IPS-NIHi7 (cell line): ENCODE measurements at regions not wholly inside any gene's neighbourhood (a gene's known extent, or its start where the extent isn't known, plus 50 kb on each side); places are given as distances from the start of the nearest gene placed in this dataset.
A peak's percentile ranks its signal among the peaks of the same experiment; 100 is the strongest.
"Not testable (repeated sequence)": the region's sequence is repeated elsewhere in the genome, so short reads cannot be mapped to it uniquely, and the experiment has no call there.

Experiments
- DNase-seq: peaks from one replicate; pipeline ENCODE4 v3.0.0; 2012; ENCODE audit warnings: mixed read lengths; ENCODE audit errors: extremely low spot score

GRCh38 chr20:7159903-7160302 is 392.4 kb downstream of the BMP2 start:
- no peak for DNase-seq

DNA sequence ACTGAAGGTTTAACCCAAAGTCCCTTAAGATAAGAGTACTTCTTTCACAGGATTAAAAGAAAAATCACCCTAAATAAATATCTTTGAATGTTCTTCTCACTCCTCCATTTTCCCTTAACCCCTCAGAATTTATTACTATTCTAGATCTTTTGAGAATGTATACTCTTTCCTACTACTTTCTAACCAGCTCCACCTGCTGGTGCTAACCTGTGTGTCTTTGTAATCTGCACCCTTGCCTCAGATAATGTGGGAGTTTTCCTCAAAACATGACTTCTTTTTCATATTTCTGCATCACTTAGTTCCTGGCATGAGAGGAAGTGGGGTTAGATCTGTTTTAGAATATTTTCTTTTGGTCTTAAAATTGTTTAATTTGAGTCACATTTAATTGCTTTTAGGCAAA is 394.2 kb downstream of the BMP2 start:
- peak; percentile 26 for DNase-seq

GRCh38 chr20:7171911-7172310 is 404.4 kb downstream of the BMP2 start:
- DNase-seq = no peak

DNA sequence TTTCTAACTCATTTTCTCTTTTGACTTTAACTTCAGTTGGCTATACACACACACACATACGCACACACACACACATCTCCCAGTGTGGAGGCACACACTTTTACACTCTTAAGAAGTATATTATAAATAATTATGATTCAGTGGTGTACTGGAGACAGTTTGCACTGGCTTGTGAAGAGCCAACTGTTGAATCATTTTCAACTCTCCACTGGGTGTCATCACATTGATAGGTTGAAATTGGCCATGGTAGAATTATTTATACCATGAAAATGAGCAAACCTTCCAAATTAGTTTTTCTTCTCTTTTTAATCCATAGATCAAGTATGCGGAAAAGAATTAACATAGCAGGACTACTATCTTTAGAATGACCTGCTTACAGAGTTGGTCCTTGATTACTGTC is 407.1 kb downstream of the BMP2 start:
- DNase-seq = no peak

- not testable (repeated sequence) for DNase-seq
Measured at GRCh38 chr20:7175827-7176226, 408.3 kb downstream of the BMP2 start.

DNA sequence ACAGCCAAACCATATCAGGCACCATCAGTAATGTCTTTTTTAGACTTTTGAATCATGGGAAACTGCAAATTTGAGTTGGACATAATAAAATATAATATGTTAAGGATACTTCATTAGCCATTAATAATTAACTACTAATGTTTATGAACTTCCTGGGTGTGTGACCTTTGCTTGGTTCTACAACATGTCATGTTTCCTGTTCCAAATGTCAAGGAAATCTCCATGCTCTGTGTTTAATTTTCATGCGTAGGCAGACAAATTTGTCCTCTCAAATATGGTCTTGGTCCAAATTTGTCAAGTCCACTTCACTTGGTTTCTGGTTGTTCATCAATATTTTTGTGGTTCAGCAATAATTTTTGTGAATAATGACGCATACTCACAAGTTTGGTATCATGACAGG is 410.5 kb downstream of the BMP2 start:
- no peak for DNase-seq

GRCh38 chr20:7180256-7181045 is 413.0 kb downstream of the BMP2 start:
- no peak for DNase-seq

- DNase-seq = no peak
Measured at GRCh38 chr20:7189231-7189630, 421.7 kb downstream of the BMP2 start.

DNA sequence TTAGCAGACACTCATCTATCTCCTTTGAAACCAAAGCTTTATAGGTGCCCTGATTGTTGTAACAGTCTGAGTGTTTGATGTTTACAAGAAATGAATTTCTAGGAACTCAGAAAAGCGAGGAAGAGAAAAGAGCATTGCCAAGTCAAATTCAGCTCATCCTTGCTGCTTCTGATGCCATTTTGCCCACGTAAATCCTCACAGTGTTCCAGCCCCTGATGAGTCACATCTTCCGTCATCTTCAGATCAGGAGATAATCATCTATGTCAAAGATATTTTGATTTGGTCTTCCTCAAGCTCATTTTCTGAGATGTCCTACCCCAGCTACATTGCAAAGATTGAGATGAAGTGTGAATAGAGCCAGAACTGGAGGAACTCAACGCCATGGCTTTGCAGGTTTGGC is 426.2 kb downstream of the BMP2 start:
- no peak for DNase-seq

DNA sequence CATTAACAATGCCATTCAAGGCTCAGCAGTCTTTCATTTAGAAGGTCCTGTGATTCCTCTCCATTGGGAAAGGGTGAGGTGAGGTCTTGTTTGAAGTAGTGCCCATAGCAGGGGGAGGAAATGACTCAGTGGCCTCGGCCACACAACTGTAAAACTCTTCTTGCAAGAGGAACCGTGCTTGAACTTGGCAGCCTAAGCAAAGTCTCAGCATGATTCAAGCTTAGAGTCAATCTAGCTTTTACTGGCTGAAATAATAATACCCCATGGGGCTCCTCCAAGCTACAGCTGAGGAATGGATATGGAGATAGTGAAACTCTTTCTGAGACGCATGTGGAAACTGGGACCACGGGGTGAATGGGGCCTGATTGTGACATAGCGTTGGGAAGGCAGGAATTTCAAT is 428.2 kb downstream of the BMP2 start:
- no peak for DNase-seq

GRCh38 chr20:7196481-7196880 is 429.0 kb downstream of the BMP2 start:
- DNase-seq = no peak

- no peak for DNase-seq
Measured at GRCh38 chr20:7199861-7200260, 432.4 kb downstream of the BMP2 start.

- no peak for DNase-seq
Measured at GRCh38 chr20:7207186-7207798, 439.8 kb downstream of the BMP2 start.

GRCh38 chr20:7210910-7211309 is 443.4 kb downstream of the BMP2 start:
- DNase-seq = no peak

GRCh38 chr20:7214081-7214740 is 446.7 kb downstream of the BMP2 start:
- DNase-seq = peak; percentile 10

DNA sequence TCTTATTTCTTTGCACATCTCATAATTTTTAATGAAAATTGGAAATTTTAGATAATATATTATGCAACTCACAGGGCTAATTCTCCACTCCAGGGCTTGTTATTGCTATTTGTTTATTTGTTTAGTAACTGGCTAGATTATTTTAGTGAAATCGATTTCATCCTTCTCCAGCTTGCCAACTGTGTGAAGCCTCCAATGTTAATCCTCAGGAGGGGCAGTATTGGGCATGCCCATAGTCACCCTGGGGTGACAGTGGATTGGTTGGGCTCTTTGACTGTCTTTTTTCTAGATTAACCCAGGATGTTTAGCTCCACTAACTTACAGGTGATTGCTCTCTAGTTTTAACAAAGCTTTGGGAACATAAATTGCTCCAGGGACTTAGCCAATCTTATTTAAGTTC is 450.1 kb downstream of the BMP2 start:
- DNase-seq = no peak

DNA sequence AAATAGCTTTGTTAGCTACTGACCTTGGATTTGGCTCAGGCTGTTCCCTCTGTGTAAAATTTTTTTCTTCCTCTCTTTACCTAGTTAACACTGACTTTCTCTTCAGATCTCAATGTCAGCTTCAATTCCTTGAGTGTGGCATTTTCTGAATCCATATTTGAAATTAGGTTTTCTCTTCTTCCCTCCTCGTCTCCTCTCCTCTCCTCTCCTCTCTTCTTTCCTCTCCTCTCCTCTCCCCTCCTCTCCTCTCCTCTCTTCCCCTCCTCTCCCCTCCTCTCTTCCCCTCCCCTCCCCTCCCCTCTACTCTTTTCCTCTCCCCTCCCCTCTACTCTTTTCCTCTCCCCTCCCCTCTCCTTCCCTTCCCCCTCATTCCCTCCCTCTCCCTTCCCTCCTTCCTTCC is 453.3 kb downstream of the BMP2 start:
- DNase-seq = no peak

DNA sequence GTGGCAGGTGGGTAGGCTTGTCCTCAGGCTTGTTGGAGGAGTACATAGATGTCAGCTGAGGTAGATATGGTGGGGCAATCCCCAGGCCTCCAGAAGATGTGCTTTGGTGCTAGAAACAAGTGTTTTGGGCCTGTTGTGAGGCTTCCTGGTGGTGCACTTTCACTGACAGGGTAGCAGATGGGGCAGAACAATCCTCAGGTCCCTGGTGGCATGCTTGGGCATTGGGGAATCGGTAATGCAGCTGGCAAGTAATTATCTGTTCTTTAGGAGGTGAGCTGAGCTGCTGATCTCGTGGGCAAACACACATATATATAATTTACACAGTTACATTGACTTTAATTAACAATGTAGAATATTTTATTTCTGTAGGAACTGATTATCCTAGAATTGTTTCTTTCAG is 458.7 kb downstream of the BMP2 start:
- DNase-seq = no peak

DNA sequence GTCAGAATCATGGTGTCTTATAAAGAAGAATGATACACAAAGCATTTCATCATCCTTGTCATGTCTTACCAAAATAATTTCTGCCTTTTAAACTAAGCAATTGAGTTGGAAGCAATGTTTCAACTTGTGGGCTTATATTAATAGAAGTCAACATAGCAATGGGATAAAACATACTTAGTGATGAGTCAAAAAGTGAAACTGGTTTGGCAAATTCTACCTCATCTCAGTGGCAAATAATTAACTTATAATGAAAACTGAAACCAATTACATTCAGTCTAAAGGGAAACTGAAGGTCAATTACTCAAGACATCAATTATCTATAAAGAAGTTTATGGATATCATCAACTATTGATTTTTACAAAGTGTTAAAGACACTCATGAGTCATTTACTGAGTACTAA is 463.8 kb downstream of the BMP2 start:
- no peak for DNase-seq

DNA sequence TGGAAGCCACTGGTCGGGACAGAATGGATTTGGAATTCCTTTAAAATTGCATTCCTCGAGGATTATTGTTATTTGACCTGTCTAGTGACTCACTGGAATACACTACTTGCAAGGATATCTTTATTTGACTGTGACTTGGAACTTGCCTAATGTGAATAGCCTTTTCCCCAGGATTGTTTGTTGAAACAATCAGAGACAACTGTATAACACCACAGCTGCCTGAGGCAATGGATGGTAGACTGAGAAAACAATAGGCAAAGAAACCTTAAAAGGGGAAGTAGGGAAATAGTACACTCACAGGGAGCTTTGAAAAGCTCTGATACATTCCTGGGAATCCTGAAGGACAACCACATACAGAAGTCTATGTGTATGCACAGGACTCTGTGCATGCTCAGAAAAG is 465.3 kb downstream of the BMP2 start:
- no peak for DNase-seq

- DNase-seq = no peak
Measured at GRCh38 chr20:7237251-7237650, 469.8 kb downstream of the BMP2 start.

GRCh38 chr20:7240490-7240889 is 473.0 kb downstream of the BMP2 start:
- DNase-seq = no peak
